Activated CD8-positive, alpha-beta T cell treated with anti-CD3 and anti-CD28 coated beads for 36 hours (primary cell): ENCODE measurements at regions not wholly inside any gene's neighbourhood (a gene's known extent, or its start where the extent isn't known, plus 50 kb on each side); places are given as distances from the start of the nearest gene placed in this dataset.

ENCODE experiments used
- ATAC-seq: fragments of 200-7000 bp; cut with Tn5 transposase; one replicate; pipeline ENCODE4 v1.10.0; 2021; ENCODE audit warnings: mild to moderate bottlenecking, moderate library complexity
- CTCF ChIA-PET: fragments of 350-600 bp; sonication (Branson Sonifier 250); formaldehyde crosslinking; loops from one replicate; lab custom pipeline; 2021; ENCODE audit warnings: antibody characterized with exemption; lab: Charles Lee
- POLR2A ChIA-PET: fragments of 350-600 bp; sonication (Branson Sonifier 250); formaldehyde crosslinking; loops from one replicate; lab custom pipeline; 2021; ENCODE audit warnings: antibody characterized with exemption; lab: Charles Lee
- DNase-seq: peaks from one replicate; pipeline ENCODE4 v3.0.0-alpha.2; 2020
- H3K27ac Mint-ChIP-seq: one replicate; pipeline ENCODE4 v1.8.0; 2021; ENCODE audit warnings: mild to moderate bottlenecking, mixed read lengths
- H3K27me3 Mint-ChIP-seq: one replicate; pipeline ENCODE4 v1.8.0; 2021; ENCODE audit warnings: mixed read lengths
- H3K36me3 Mint-ChIP-seq: one replicate; pipeline ENCODE4 v1.8.0; 2021; ENCODE audit warnings: low read depth, mixed read lengths
- H3K4me1 Mint-ChIP-seq: one replicate; pipeline ENCODE4 v1.8.0; 2021; ENCODE audit warnings: low read depth, mixed read lengths
- H3K4me3 Mint-ChIP-seq: one replicate; pipeline ENCODE4 v1.8.0; 2021; ENCODE audit warnings: mild to moderate bottlenecking, moderate library complexity, mixed read lengths
- H3K9me3 Mint-ChIP-seq: one replicate; pipeline ENCODE4 v1.8.0; 2021; ENCODE audit warnings: mixed read lengths
- CTCF ChIP-seq: fragments of 200-600 bp; IDR thresholded peaks from one replicate; pipeline ENCODE4 v1.8.0; 2022; ENCODE audit warnings: antibody characterized with exemption, mild to moderate bottlenecking
- intact Hi-C: fragments of 100-400 bp; cut with micrococcal nuclease; formaldehyde crosslinking; loops from one replicate; pipeline ENCODE4 v1.10.0; 2022

DNA sequence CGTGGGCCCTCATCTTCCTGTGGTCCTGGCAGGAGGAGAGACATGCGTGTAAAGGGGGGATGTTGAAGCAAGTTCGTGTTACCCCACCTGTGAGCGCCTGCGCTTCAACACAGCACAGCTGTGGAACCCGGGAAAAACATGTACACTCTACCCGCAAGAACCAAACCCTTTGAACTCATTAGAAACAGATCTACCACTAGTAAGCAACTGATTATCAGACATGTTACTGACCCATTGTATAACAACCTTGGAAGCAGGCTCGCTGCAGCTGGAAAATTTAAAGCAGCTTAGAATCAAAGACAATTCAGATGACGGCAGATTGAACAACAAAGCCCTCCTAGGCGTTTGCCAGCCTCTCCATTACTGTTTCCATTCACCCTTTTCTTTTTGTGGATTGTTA, 771.7 kb upstream of the SALL3 start:
- POLR2A ChIA-PET, result no interaction called here
- Mint-ChIP-seq H3K27me3 (no peaks in the 10 kb centered on the region), H3K36me3 (no peaks in the 10 kb centered on the region), H3K4me3 (no peak overlapping the region), H3K9me3 (no peaks in the 10 kb centered on the region), H3K27ac (no peak overlapping the region), H3K4me1 (no peaks in the 10 kb centered on the region)
- no peak for ATAC-seq
- no peak for TF ChIP-seq CTCF
- intact Hi-C loops, result no loop called here
- DNase-seq, result no peak
- CTCF ChIA-PET, result no interaction called here

DNA sequence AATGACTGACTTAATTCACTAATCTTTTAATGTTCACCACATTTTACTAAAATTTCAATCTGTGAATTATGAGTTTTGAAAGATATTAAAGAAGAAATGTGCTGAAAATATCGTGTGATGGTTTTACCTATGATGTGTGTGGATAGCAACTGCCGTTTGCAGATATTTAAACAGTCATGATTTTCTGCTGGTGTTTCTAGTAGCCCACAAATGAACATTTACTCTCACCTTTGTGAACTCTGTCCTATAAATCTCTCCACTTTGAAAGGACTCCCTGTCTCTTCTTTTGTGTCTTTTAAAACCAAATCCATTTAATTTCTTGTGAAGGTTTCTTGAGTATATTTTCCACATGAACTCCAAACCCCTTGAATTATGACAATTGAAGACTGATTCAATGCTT, 771.2 kb upstream of the SALL3 start:
- POLR2A ChIA-PET, result no interaction called here
- ATAC-seq (no peak), DNase-seq (no peak)
- Mint-ChIP-seq H3K9me3 (no peaks in the 10 kb centered on the region), H3K27ac (no peak overlapping the region), H3K4me1 (no peaks in the 10 kb centered on the region), H3K36me3 (no peaks in the 10 kb centered on the region), H3K27me3 (no peaks in the 10 kb centered on the region), H3K4me3 (no peak overlapping the region)
- intact Hi-C loops, result no loop called here
- TF ChIP-seq CTCF, result no peak
- CTCF ChIA-PET, result no interaction called here

GRCh38 chr18:78213361-78213994, 766.1 kb upstream of the SALL3 start:
- ATAC-seq (no peak), DNase-seq (no peak)
- intact Hi-C loops, result no loop called here
- no peak for TF ChIP-seq CTCF
- CTCF ChIA-PET, result no interaction called here
- no peak overlapping the region for H3K4me3 Mint-ChIP-seq
- H3K9me3 Mint-ChIP-seq, result no peaks in the 10 kb centered on the region
- POLR2A ChIA-PET, result no interaction called here
- no peaks in the 10 kb centered on the region for H3K36me3 Mint-ChIP-seq
- H3K4me1 Mint-ChIP-seq, result no peaks in the 10 kb centered on the region
- H3K27ac Mint-ChIP-seq, result no peak overlapping the region
- H3K27me3 Mint-ChIP-seq, result no peaks in the 10 kb centered on the region

DNA sequence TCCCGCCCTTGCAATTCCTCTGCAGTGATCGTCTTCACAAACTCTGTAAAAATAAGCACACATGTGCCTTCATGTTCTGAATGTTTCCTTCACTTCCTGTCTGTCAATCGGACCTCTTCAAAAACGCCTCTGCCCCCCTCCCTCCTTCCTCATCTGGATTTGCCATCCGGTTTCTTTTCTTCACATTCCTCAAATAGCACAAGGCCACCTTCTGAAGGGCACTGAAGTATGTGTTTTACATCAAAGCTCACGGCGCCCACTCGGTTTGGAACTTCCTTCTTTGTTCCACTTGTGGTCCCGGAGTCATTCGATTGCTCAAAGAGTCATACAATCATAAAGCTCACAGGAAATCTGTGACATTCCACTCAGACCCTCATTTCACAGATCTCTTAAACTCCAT, 758.1 kb upstream of the SALL3 start:
- CTCF ChIA-PET, result no interaction called here
- Mint-ChIP-seq H3K27ac (no peak overlapping the region), H3K4me3 (no peak overlapping the region), H3K4me1 (no peaks in the 10 kb centered on the region), H3K27me3 (peaks cover 3% of the 10 kb centered on the region), H3K36me3 (no peaks in the 10 kb centered on the region), H3K9me3 (no peaks in the 10 kb centered on the region)
- no peak for ATAC-seq
- no peak for DNase-seq
- intact Hi-C loops, result no loop called here
- POLR2A ChIA-PET, result no interaction called here
- no peak for TF ChIP-seq CTCF

DNA sequence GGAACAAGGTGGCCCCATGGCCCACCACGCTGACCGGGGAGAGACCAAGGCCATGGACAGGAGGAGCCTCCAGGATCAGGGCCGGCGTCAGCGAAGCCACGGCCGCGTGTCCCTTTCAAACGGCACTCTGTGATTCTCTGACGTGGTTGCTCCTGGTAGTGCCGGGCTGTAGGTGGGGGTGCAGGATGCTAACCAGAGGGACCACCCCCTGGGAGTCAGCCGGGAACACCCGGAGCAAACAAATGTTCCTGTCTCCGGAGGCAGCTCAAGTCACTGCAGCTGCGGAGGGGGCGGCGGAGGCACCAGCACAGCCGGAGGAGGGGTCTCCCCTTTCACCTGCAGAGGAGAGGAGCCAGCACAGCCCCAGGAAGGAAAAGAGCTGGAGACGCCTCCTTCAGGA, 750.6 kb upstream of the SALL3 start:
- Mint-ChIP-seq H3K4me3 (no peak overlapping the region), H3K9me3 (peaks cover 3% of the 10 kb centered on the region), H3K4me1 (no peaks in the 10 kb centered on the region), H3K27ac (no peak overlapping the region), H3K27me3 (peaks cover 12% of the 10 kb centered on the region), H3K36me3 (no peaks in the 10 kb centered on the region)
- POLR2A ChIA-PET, result interaction anchor here (0.6 kb wide), 1 partner anchor 13 kb away, joined by 3 read pairs; no protein-coding TSS in a partner anchor
- DNase-seq, result no peak
- no peak for TF ChIP-seq CTCF
- CTCF ChIA-PET, result no interaction called here
- intact Hi-C loops, result no loop called here
- ATAC-seq, result no peak
